B cell (primary cell): ENCODE measurements at regions not wholly inside any gene's neighbourhood (a gene's known extent, or its start where the extent isn't known, plus 50 kb on each side); places are given as distances from the start of the nearest gene placed in this dataset.

ENCODE experiments used
- CTCF ChIP-seq: fragments of 200-600 bp; IDR thresholded peaks from one replicate; pipeline ENCODE4 v1.8.0; 2022; ENCODE audit warnings: antibody characterized with exemption, mild to moderate bottlenecking
- EZH2 ChIP-seq: IDR thresholded peaks from 2 replicates; pipeline ENCODE4 v1.6.1; 2012; ENCODE audit warnings: borderline replicate concordance, low read depth, mild to moderate bottlenecking, moderate library complexity, low read length; ENCODE audit not compliant: insufficient read depth, poor library complexity, severe bottlenecking

DNA sequence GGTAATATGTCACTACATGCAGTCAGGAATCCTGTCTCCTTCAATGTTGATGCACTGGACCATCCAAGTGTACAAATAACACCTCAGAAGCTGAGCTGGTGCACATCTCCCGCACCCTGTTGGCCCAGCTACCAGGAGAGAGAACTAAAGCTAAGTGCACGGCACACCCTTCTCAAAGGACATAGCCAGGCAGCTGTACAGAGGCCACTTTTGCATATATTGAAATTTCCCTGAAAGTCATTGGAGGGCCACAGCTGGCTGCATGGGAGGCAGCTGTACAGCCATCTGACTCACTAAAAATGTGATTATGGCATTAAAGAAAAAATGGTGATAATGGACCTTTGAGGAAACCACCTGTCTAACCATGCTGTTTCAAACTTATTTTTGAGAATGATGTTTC, 441.7 kb downstream of the CBLN2 start:
- TF ChIP-seq CTCF: no peak
- no peak for TF ChIP-seq EZH2
